A673 (cell line): ENCODE measurements at regions not wholly inside any gene's neighbourhood (a gene's known extent, or its start where the extent isn't known, plus 50 kb on each side); places are given as distances from the start of the nearest gene placed in this dataset.

ENCODE experiments used
- EZH2 ChIP-seq: fragments of 200-600 bp; sonication (generic); IDR thresholded peaks from 2 replicates; pipeline ENCODE4 v1.6.1; 2017; ENCODE audit warnings: borderline replicate concordance, low read depth, mild to moderate bottlenecking, mixed read lengths, antibody characterized with exemption, low read length; ENCODE audit not compliant: poor library complexity, severe bottlenecking
- TF ChIP-seq, protein P1 (sequence below): fragments of 300-800, 200-600 bp; sonication (generic); conservative IDR thresholded peaks from 2 replicates; pipeline ENCODE4 v1.5.1; 2017; ENCODE audit warnings: low read depth, mild to moderate bottlenecking, antibody characterized with exemption, low read length, moderate library complexity, mixed read lengths

DNA sequence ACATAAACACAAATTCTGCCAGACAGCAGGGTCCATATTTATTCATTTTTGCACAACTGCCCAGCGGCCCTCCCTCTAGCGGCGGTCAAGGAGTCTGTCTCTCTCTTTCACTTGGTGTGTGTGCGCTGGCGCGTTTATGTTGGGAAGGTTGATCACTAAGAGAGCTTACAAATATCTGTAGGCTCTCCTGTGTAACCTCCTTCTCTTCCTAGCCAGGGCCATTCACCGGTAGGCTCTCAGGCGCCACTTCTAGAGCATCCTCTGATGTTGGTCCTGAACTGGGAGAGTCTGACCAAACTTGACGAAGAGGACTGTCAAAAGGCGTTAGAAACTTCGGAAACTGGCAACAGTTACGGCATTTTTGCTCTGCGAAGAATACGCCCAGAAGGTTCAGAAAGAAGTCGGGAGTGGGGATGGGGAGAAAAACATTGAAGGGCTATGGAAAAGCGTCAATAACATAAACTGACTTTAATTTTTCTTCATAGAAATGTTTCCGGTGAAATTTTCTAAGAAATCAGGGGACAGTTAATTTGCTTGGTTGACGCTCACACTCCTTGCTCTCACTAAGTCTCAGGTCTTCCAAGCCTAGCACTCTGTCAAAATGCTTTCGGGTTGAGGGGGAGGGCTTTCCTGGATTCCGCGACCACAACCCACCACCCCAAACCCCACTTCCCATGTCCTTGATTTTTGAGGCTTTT, 731.1 kb downstream of the ZWINT start:
- TF ChIP-seq, protein P1, sequence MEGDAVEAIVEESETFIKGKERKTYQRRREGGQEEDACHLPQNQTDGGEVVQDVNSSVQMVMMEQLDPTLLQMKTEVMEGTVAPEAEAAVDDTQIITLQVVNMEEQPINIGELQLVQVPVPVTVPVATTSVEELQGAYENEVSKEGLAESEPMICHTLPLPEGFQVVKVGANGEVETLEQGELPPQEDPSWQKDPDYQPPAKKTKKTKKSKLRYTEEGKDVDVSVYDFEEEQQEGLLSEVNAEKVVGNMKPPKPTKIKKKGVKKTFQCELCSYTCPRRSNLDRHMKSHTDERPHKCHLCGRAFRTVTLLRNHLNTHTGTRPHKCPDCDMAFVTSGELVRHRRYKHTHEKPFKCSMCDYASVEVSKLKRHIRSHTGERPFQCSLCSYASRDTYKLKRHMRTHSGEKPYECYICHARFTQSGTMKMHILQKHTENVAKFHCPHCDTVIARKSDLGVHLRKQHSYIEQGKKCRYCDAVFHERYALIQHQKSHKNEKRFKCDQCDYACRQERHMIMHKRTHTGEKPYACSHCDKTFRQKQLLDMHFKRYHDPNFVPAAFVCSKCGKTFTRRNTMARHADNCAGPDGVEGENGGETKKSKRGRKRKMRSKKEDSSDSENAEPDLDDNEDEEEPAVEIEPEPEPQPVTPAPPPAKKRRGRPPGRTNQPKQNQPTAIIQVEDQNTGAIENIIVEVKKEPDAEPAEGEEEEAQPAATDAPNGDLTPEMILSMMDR = peak; percentile 30; the same call in 1 of the 2 replicates
- TF ChIP-seq EZH2 = no peak
